ENCODE measurements at regions not wholly inside any gene's neighbourhood (a gene's known extent, or its start where the extent isn't known, plus 50 kb on each side); places are given as distances from the start of the nearest gene placed in this dataset.

GRCh38 chr3:71873093-71873611 is 88.2 kb upstream of the PROK2 start:
- H3K18ac ChIP-seq (ENCODE audit: low read depth, low read length) = no peak overlapping the region
- TF ChIP-seq, protein P1, sequence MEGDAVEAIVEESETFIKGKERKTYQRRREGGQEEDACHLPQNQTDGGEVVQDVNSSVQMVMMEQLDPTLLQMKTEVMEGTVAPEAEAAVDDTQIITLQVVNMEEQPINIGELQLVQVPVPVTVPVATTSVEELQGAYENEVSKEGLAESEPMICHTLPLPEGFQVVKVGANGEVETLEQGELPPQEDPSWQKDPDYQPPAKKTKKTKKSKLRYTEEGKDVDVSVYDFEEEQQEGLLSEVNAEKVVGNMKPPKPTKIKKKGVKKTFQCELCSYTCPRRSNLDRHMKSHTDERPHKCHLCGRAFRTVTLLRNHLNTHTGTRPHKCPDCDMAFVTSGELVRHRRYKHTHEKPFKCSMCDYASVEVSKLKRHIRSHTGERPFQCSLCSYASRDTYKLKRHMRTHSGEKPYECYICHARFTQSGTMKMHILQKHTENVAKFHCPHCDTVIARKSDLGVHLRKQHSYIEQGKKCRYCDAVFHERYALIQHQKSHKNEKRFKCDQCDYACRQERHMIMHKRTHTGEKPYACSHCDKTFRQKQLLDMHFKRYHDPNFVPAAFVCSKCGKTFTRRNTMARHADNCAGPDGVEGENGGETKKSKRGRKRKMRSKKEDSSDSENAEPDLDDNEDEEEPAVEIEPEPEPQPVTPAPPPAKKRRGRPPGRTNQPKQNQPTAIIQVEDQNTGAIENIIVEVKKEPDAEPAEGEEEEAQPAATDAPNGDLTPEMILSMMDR (conservative IDR thresholded peaks at IDR 0.05; ENCODE audit: low read depth, low read length) = no peak
- TF ChIP-seq POLR2A (IDR thresholded peaks at IDR 0.05; ENCODE audit: low read depth, low read length) (no peak), MAZ (IDR thresholded peaks at IDR 0.05; ENCODE audit: borderline replicate concordance, low read depth, low read length) (no peak), USF2 (IDR thresholded peaks at IDR 0.05; ENCODE audit: low read depth, low read length) (no peak), RAD21 (IDR thresholded peaks at IDR 0.05; ENCODE audit: low read length) (no peak), FOS (IDR thresholded peaks at IDR 0.05; ENCODE audit: low read depth, low read length) (no peak), MAFK (IDR thresholded peaks at IDR 0.05; ENCODE audit: low read depth, low read length) (no peak), NFE2L2 (IDR thresholded peaks at IDR 0.05; ENCODE audit: low read depth, low read length) (no peak), RCOR1 (IDR thresholded peaks at IDR 0.05; ENCODE audit: insufficient replicate concordance, low read length) (no peak), BHLHE40 (IDR thresholded peaks at IDR 0.05; ENCODE audit: low read depth, low read length) (no peak), CEBPB (IDR thresholded peaks at IDR 0.05; ENCODE audit: low read depth, low read length) (no peak), SMC3 (IDR thresholded peaks at IDR 0.05; ENCODE audit: low read depth, low read length) (no peak), ELK1 (IDR thresholded peaks at IDR 0.05; ENCODE audit: borderline replicate concordance, low read depth, low read length) (no peak), RFX5 (IDR thresholded peaks at IDR 0.05; ENCODE audit: low read depth, low read length) (no peak)
- dilution Hi-C loops (cut with HindIII; ENCODE audit: low sequenced_read_pairs, unreplicated experiment) (no loop called here), in situ Hi-C loops (cut with MboI; ENCODE audit: low sequenced_read_pairs) (no loop called here), intact Hi-C loops (cut with micrococcal nuclease) (loop anchor here (5.0 kb wide), 1 partner anchor 161 kb away; no protein-coding TSS in a partner anchor)
- CTCF ChIA-PET = no interaction called here
- no peaks in the 10 kb centered on the region for H3K9me3 ChIP-seq (ENCODE audit: control insufficient read depth, insufficient read depth, low read length)
- H4K91ac ChIP-seq (ENCODE audit: insufficient read depth, low read depth, low read length) = no peak overlapping the region
- no peak for ATAC-seq (ENCODE audit: low read depth)
- H3K27ac ChIP-seq (ENCODE audit: insufficient read depth, low read length) = no peak overlapping the region
- no peaks in the 10 kb centered on the region for H3K36me3 ChIP-seq (ENCODE audit: control insufficient read depth, insufficient read depth, low read length)
- no TSS peak for BruUV-seq (replicated peaks)
- H3K4me3 ChIP-seq (ENCODE audit: insufficient read depth, low read depth, low read length) = no peak overlapping the region
- no peak overlapping the region for H2BK20ac ChIP-seq (ENCODE audit: low read depth, low read length)
- H4K8ac ChIP-seq (ENCODE audit: low read depth in 2 of 2, low read length in 2 of 2) = no peak overlapping the region
- no peak overlapping the region for H2BK15ac ChIP-seq (ENCODE audit: low read depth, low read length)
- H3K9me1 ChIP-seq (ENCODE audit: insufficient read depth, low read length) = no peaks in the 10 kb centered on the region
- no peak overlapping the region for H3K9ac ChIP-seq (ENCODE audit: low read depth, low read length)
- POLR2A ChIA-PET (ENCODE audit: unreplicated experiment) = no interaction called here
- DNase-seq = no peak
- H2AFZ ChIP-seq (replicated peaks; ENCODE audit: low read length, poor library complexity) = no peak overlapping the region
- H3K27me3 ChIP-seq (ENCODE audit: control insufficient read depth, insufficient read depth, low read length) = no peaks in the 10 kb centered on the region; the same call in 1 of the 2 replicates
- H4K20me1 ChIP-seq (ENCODE audit: insufficient read depth, low read length) = no peaks in the 10 kb centered on the region
- no peak overlapping the region for H2AK9ac ChIP-seq (replicated peaks; ENCODE audit: low read depth, low read length, poor library complexity)
- no peak overlapping the region for H2BK120ac ChIP-seq (ENCODE audit: low read depth, low read length)
- H3K4me2 ChIP-seq (ENCODE audit: low read depth, low read length) = no peak overlapping the region
- no peak overlapping the region for H4K5ac ChIP-seq (ENCODE audit: low read depth, low read length)
- H3K56ac ChIP-seq (ENCODE audit: extremely low read depth, insufficient read depth, low read length) = no peak overlapping the region
- H3K23ac ChIP-seq (ENCODE audit: low read depth, low read length) = no peak overlapping the region
- no peak overlapping the region for H3K4ac ChIP-seq (ENCODE audit: low read depth, low read length)
- H3K4me1 ChIP-seq (ENCODE audit: control insufficient read depth, insufficient read depth, low read length) = no peaks in the 10 kb centered on the region
- H3K79me1 ChIP-seq (ENCODE audit: low read depth in 1 of 2, low read length in 2 of 2) = no peaks in the 10 kb centered on the region
- H3K14ac ChIP-seq (replicated peaks; ENCODE audit: low read depth, low read length) = no peak overlapping the region
- no peak overlapping the region for H2BK5ac ChIP-seq (ENCODE audit: low read depth, low read length, poor library complexity, severe bottlenecking)
- 67% methylated on average over 3 of the region's 10 CpGs; no CpG with 5 or more reads in 1 of the 2 experiments for WGBS, 2 experiments (ENCODE audit: extremely low coverage in 2 of 2, insufficient read length in 1 of 2)
- H2AK5ac ChIP-seq (ENCODE audit: low read depth, low read length) = no peak overlapping the region

Measured in IMR-90 (cell line).